GM12891 (cell line): ENCODE measurements at regions not wholly inside any gene's neighbourhood (a gene's known extent, or its start where the extent isn't known, plus 50 kb on each side); places are given as distances from the start of the nearest gene placed in this dataset.

Source experiments
- POLR2A ChIP-seq: IDR thresholded peaks from 2 replicates; pipeline ENCODE4 v1.6.1; 2011; ENCODE audit warnings: low read depth, low read length, control low read depth
- POLR2AphosphoS5 ChIP-seq: IDR thresholded peaks from 2 replicates; pipeline ENCODE4 v1.6.1; 2011; ENCODE audit warnings: low read depth, low read length, control low read depth
- SPI1 ChIP-seq: IDR thresholded peaks from 2 replicates; pipeline ENCODE4 v1.6.1; 2011; ENCODE audit warnings: low read depth, low read length, control low read depth

DNA sequence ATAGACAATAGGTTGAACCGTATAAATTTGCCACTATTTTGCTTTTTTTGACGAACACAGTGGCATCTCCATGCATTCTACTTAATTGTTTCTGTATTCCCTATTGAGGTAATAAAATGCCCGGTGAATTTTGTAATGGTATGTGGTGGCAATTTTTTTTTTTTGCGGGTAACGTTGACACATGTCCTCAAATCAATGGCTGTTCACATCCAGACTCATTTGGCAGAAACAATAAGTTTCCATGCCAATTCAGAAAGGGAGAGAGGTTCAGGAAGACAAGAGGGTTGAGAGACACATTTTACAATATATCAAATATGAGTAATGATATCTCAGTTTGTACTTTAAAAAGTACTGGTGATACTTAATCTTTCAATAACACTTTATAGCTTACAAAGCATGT is 463.9 kb downstream of the WDR72 start:
- TF ChIP-seq POLR2A (no peak), POLR2AphosphoS5 (no peak), SPI1 (no peak)
